ENCODE measurements at regions not wholly inside any gene's neighbourhood (a gene's known extent, or its start where the extent isn't known, plus 50 kb on each side); places are given as distances from the start of the nearest gene placed in this dataset.

- Histone ChIP-seq H3K79me2 (ENCODE audit: low read depth) (no peaks in the 10 kb centered on the region), H3K9me2 (ENCODE audit: insufficient read depth) (no peaks in the 10 kb centered on the region), H3F3A (ENCODE audit: insufficient read depth, low read depth) (no peaks in the 10 kb centered on the region), H3K4me2 (no peak overlapping the region), H2AFZ (no peak overlapping the region), H3K27ac (no peak overlapping the region), H3K27me3 (ENCODE audit: insufficient read depth, low read depth) (peaks cover 82% of the 10 kb centered on the region), H4K20me1 (ENCODE audit: insufficient read depth) (no peaks in the 10 kb centered on the region), H3K4me1 (replicated peaks; ENCODE audit: insufficient read depth) (no peaks in the 10 kb centered on the region), H3K36me3 (ENCODE audit: low read depth) (no peaks in the 10 kb centered on the region), H3K9me3 (ENCODE audit: insufficient read depth, low read depth) (no peaks in the 10 kb centered on the region), H3K4me3 (no peak overlapping the region)
- DNase-seq, result no peak
- intact Hi-C loops (cut with micrococcal nuclease; ENCODE audit: unreplicated experiment), result no loop called here
- CTCF ChIA-PET, result no interaction called here
- TF ChIP-seq EZH2 (IDR thresholded peaks at IDR 0.05; ENCODE audit: low read depth) (no peak), CTCF (conservative IDR thresholded peaks at IDR 0.05) (no peak)
- POLR2A ChIA-PET (ENCODE audit: unreplicated experiment), result no interaction called here
- BruUV-seq (replicated peaks), result no TSS peak
Measured at GRCh38 chr17:79153367-79154130, 78.9 kb downstream of the ENGASE start.

GRCh38 chr17:79152636-79153035 is 78.0 kb downstream of the ENGASE start:
- BruUV-seq (replicated peaks), result no TSS peak

GRCh38 chr17:79152110-79152509 is 77.5 kb downstream of the ENGASE start:
- no TSS peak for BruUV-seq (replicated peaks)
- CTCF ChIA-PET, result no interaction called here
- no peaks in the 10 kb centered on the region for H3K4me1 ChIP-seq (replicated peaks; ENCODE audit: insufficient read depth)
- no peaks in the 10 kb centered on the region for H3K9me2 ChIP-seq (ENCODE audit: insufficient read depth)
- H3K79me2 ChIP-seq (ENCODE audit: low read depth), result no peaks in the 10 kb centered on the region
- no peaks in the 10 kb centered on the region for H3K36me3 ChIP-seq (ENCODE audit: low read depth)
- H3K27ac ChIP-seq, result no peak overlapping the region
- peaks cover 82% of the 10 kb centered on the region for H3K27me3 ChIP-seq (ENCODE audit: insufficient read depth, low read depth)
- no peak overlapping the region for H3K4me2 ChIP-seq
- TF ChIP-seq EZH2 (IDR thresholded peaks at IDR 0.05; ENCODE audit: low read depth) (no peak), CTCF (conservative IDR thresholded peaks at IDR 0.05) (no peak)
- no peak for DNase-seq
- POLR2A ChIA-PET (ENCODE audit: unreplicated experiment), result no interaction called here
- intact Hi-C loops (cut with micrococcal nuclease; ENCODE audit: unreplicated experiment), result no loop called here
- H3K9me3 ChIP-seq (ENCODE audit: insufficient read depth, low read depth), result no peaks in the 10 kb centered on the region
- no peaks in the 10 kb centered on the region for H4K20me1 ChIP-seq (ENCODE audit: insufficient read depth)
- no peak overlapping the region for H2AFZ ChIP-seq
- no peak overlapping the region for H3K4me3 ChIP-seq
- no peaks in the 10 kb centered on the region for H3F3A ChIP-seq (ENCODE audit: insufficient read depth, low read depth)

More at GRCh38 chr17:79152636-79153035, 78.0 kb downstream of the ENGASE start:
- ChIA-PET CTCF (interaction anchor here (0.6 kb wide), 1 partner anchor 126 kb away, joined by 3 read pairs; no protein-coding TSS in a partner anchor), POLR2A (ENCODE audit: unreplicated experiment) (no interaction called here)
- H2AFZ ChIP-seq, result no peak overlapping the region
- H3F3A ChIP-seq (ENCODE audit: insufficient read depth, low read depth), result no peaks in the 10 kb centered on the region
- H3K4me2 ChIP-seq, result no peak overlapping the region
- intact Hi-C loops (cut with micrococcal nuclease; ENCODE audit: unreplicated experiment), result no loop called here
- H3K4me3 ChIP-seq, result no peak overlapping the region
- no peaks in the 10 kb centered on the region for H3K9me2 ChIP-seq (ENCODE audit: insufficient read depth)
- DNase-seq, result no peak
- no peaks in the 10 kb centered on the region for H3K36me3 ChIP-seq (ENCODE audit: low read depth)
- no peaks in the 10 kb centered on the region for H3K9me3 ChIP-seq (ENCODE audit: insufficient read depth, low read depth)
- no peaks in the 10 kb centered on the region for H3K79me2 ChIP-seq (ENCODE audit: low read depth)
- no peak for TF ChIP-seq EZH2 (IDR thresholded peaks at IDR 0.05; ENCODE audit: low read depth)
- no peak for TF ChIP-seq CTCF (conservative IDR thresholded peaks at IDR 0.05)
- H3K27ac ChIP-seq, result no peak overlapping the region
- no peaks in the 10 kb centered on the region for H3K4me1 ChIP-seq (replicated peaks; ENCODE audit: insufficient read depth)
- peaks cover 82% of the 10 kb centered on the region for H3K27me3 ChIP-seq (ENCODE audit: insufficient read depth, low read depth)
- no peaks in the 10 kb centered on the region for H4K20me1 ChIP-seq (ENCODE audit: insufficient read depth)
